Stimulated activated CD4-positive, alpha-beta T cell treated with anti-CD3 and anti-CD28 coated beads, Interleukin-1b, Interleukin-23, amount 100 ng/mL, for 48 hours (primary cell): ENCODE measurements at regions not wholly inside any gene's neighbourhood (a gene's known extent, or its start where the extent isn't known, plus 50 kb on each side); places are given as distances from the start of the nearest gene placed in this dataset.

Source experiments
- DNase-seq: peaks from one replicate; pipeline ENCODE4 v3.0.0-alpha.2; 2020

DNA sequence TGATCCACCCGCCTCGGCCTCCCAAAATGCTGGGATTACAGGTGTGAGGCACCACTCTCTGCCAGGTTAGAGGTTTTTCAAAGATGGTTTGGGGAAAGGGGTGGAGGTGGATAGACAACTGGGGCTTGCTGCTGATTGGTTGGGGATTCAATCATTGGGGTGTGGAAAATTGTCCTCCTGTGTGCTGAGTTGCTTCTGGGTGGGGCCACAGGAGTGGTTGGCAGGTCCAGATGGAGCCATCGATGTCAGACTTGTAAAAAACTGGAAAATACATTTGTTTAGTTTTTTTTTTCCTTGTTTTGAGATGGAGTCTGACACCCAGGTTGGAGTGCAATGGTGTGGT, 61.9 kb upstream of the CLINT1 start:
- DNase-seq = no peak

DNA sequence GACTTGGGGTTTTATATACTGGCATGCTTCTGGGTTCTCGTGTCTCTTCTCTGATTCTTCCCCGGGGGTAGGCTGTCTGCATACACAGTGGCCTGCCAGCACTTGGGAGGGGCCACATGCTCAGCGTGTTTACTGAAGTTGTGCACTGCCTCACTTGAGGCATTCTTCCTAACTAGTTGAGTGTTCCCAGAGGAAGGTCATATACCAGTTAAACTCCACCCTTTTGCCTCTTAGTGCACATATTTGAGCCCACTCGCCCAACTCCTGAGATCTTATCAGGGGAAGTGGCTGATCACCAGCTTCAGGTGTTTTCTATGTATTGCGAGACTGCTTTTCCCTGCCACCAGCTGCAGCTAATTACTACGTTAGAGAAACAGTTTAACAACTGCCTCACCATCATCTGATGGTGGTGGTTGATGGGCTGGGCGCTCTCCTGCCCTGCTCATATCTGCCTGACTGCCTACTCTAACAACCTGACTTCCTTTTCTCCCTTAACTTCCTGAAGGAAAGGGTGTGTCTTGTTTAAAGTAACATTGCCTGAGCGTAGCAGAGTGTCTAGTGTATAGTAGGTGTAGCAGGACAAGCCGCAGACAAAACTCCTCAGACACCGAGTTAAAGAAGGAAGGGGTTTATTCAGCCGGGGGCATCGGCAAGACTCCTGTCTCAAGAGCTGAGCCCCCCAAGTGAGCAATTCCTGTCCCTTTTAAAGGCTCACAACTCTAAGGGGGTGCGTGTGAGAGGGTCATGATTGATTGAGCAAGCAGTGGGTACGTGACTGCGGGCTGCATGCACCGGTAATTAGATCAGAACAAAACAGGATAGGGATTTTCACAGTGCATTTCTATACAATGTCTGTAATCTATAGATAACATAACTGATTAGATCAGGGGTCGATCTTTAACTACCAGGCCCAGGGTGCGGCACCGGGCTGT, 60.1 kb upstream of the CLINT1 start:
- no peak for DNase-seq

DNA sequence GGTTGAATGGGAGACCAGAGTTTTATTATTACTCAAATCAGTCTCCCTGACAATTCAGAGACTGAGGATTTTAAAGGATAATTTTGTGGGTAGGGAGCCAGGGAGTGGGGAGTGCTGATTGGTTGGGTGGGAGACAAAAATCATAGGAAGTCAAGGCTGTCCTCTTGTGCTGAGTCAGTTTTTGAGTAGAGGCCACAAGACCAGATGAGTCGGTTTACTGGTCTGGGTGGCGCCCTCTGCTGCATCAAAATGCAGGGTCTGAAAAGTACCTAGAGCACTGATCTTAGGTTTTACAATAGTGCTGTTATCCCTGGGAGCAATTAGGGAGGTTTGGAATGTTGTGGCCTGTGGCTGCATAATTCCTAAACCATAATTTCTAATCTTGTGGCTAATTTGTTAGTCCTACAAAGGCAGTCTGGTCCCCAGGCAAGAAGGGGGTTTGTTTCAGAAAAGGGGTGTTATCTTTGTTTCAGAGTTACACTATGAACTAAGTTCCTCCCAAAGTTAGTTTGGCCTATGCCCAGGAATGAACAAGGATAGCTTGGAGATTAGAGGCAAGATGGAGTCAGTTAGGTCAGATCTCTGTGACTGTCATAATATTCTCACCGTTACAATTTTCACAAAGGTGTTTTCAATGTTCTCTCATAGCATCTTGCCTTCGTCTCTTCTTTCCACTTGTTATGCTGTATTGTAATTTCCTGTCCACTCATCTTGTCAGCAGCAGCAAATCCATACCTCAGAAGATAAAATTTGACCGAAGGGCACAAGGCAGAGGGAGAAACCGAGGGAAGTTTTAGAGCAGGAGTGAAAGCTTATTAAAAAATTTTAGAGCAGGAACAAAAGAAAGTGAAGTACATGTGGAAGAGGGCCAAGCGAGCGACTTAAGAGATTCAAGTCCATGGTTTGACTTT, 59.2 kb upstream of the CLINT1 start:
- DNase-seq = peak; percentile 68

DNA sequence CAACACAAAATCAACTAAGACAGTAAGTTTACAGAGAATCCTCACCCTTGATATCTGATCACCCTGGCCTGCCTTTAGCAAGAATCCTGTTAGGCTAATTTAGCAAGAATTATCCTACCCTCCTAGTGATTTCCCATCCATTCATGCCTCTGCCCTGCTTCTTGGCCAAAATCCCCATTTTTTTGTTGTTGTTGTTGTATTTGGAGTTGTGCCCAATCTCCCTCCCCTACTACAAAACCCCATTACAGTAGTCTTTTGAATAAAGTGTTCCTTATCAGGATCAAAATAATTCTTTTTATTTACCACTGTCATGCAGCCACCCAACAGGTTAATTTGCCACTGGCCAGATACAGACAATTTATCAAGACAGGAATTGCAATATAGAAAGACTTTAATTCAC, 58.5 kb upstream of the CLINT1 start:
- DNase-seq = no peak

DNA sequence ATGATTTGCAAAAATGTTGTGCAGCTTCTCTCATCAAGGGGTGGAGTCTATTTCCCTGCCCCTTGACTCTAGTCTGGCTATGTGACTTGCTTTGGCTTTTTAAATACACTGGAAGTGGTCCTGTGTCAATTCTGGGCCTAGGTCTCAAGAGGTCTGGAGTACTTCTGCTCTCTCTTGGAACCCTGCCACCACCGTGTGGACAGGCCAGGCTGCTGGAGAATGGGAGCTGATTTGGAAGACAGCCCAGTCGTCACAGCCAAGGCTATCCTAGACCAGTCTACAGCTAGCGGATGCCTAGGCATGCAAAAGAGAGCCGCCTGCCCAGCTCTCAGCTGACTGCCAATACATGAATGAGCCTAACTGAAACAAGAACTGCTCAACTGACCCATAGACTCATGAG, 56.7 kb upstream of the CLINT1 start:
- DNase-seq = no peak

DNA sequence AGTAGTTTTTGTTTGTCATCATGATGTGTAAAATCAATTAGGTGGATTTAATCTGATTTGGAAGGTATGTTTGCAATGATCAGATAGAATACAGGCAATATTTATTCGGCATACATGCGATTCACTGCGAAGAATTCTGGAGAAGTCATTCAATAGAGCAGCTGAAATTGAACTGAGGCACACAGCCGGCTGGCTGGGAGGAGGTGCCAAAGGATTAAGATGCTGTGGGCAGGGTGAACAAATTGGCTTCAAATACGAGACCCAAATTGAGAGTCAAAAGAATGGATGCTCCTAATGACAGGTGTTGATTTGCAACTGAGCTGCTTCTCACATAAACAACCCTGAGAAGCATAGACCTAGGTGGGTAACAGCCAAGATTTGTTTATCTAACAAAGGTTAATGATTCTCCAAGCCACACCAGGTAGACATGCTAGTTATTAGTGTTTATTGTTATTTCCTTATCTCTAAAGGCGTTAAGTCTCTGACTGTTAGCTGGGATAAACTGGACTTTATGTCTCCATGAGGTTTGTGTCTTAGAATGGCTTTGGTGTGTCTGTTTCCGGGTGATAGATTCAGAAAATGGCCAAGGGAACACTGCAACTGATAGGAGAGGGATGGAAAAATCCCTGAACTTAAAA, 55.3 kb upstream of the CLINT1 start:
- no peak for DNase-seq

DNA sequence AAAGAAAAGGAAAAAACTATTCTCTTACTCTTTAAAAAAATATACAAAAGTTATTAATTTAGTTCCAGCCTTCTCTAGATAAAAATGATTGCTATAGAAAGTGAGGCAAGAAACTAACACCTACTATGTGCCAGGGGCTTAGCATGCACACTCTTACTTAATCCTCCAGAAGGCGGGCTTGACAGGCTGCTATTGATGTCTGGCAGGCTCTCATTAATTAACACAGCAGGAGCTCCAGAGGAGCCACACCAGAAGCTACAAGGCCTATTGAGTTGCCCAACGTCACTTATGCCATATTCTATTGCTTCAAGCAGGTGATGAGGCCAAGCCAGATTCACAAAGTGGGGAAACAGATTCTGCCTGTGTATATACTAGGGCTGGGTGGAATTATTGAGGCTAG, 54.6 kb upstream of the CLINT1 start:
- DNase-seq = no peak

DNA sequence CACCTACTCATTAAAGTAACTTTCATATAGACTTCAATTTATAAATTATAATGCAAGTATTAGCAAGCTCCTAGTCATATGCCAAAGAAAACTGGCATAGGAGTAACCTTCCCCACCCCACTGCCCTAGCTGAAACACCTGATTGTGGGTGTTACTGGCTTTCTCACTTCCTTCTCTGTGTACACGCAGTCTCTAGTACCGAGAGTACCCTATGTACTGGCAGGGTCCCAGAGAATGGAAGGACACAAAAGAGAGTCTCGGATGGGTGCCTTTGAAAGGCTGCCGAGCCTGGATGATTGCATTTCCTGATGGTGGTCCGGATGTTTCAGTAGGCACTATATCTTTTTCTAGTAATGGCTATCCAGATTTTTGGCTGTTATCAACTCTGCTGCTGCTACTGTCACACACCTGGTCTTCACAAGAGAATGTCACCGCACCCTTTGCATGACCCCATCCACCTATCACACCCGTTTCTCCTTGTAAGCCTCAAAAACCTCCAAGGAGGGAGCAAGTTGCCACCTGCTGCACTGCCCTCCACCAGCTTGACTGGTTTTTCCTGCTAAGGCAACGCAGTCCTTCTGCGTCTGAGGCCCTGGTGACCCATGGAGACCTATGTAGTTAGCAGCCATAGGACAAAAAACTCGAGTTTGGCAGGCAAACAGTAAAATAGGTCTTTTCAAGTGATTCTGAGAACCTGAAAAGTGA, 53.8 kb upstream of the CLINT1 start:
- DNase-seq = no peak

DNA sequence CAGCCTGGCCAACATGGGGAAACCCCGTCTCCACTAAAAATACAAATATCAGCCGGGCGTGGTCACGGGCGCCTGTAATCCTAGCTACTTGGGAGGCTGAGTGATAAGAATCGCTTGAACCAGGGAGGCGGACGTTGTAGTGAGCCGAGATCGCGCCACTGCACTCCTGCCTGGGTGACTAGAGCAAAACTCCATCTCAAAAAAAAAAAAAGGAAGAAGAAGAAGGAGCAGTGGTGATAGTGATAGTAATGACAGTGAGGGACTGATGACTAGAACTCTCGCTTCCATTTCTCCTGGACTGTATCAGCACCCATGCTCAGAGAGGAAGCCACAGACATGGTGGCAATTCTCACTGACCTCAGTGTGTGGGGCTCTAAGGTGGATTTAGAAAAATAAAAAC, 52.6 kb upstream of the CLINT1 start:
- no peak for DNase-seq
